H1 (cell line): ENCODE measurements at regions not wholly inside any gene's neighbourhood (a gene's known extent, or its start where the extent isn't known, plus 50 kb on each side); places are given as distances from the start of the nearest gene placed in this dataset.

Source experiments
- ASH2L ChIP-seq: fragments of 200-600, 300-600 bp; sonication (generic); IDR thresholded peaks from one replicate; pipeline ENCODE4 v1.7.1; 2017; ENCODE audit warnings: low read length
- FOSL1 ChIP-seq: IDR thresholded peaks from 2 replicates; pipeline ENCODE4 v1.6.1; 2011; ENCODE audit warnings: mild to moderate bottlenecking, low read depth, low read length, moderate library complexity; ENCODE audit not compliant: insufficient read depth
- KDM5A ChIP-seq: fragments of 200-600 bp; IDR thresholded peaks from 2 replicates; pipeline ENCODE4 v1.7.1; 2012; ENCODE audit warnings: mild to moderate bottlenecking, low read length, inconsistent platforms, mixed read lengths
- POLR2A ChIP-seq, 2 experiments: IDR thresholded peaks; 1 replicate in 1 of 2; 2 replicates in 1 of 2; pipeline ENCODE4 v1.6.1; 2011; ENCODE audit warnings: low read depth in 2 of 2, low read length in 2 of 2, mild to moderate bottlenecking in 2 of 2; ENCODE audit errors: control extremely low read depth in 1 of 2
- TF ChIP-seq, protein P1 (sequence below): IDR thresholded peaks from 2 replicates; pipeline ENCODE4 v1.6.1; 2012; ENCODE audit warnings: inconsistent platforms
- TF ChIP-seq, protein P2 (sequence below), 3 experiments: IDR thresholded peaks; 1 replicate in 2 of 3; 2 replicates in 1 of 3; pipeline versions ENCODE4 v1.5.1 to v1.6.1; 2011; ENCODE audit warnings: low read length in 3 of 3, mild to moderate bottlenecking in 3 of 3, inconsistent platforms in 2 of 3, low read depth in 1 of 3, moderate library complexity in 1 of 3; ENCODE audit not compliant: insufficient read depth in 1 of 3; ENCODE audit errors: control extremely low read depth in 1 of 3
- TF ChIP-seq, protein P3 (sequence below): IDR thresholded peaks from 2 replicates; pipeline ENCODE4 v1.6.1; 2011; ENCODE audit warnings: low read depth, mild to moderate bottlenecking, low read length; ENCODE audit not compliant: insufficient read depth

- TF ChIP-seq, protein P1, sequence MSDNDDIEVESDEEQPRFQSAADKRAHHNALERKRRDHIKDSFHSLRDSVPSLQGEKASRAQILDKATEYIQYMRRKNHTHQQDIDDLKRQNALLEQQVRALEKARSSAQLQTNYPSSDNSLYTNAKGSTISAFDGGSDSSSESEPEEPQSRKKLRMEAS: no peak
- TF ChIP-seq, protein P2, sequence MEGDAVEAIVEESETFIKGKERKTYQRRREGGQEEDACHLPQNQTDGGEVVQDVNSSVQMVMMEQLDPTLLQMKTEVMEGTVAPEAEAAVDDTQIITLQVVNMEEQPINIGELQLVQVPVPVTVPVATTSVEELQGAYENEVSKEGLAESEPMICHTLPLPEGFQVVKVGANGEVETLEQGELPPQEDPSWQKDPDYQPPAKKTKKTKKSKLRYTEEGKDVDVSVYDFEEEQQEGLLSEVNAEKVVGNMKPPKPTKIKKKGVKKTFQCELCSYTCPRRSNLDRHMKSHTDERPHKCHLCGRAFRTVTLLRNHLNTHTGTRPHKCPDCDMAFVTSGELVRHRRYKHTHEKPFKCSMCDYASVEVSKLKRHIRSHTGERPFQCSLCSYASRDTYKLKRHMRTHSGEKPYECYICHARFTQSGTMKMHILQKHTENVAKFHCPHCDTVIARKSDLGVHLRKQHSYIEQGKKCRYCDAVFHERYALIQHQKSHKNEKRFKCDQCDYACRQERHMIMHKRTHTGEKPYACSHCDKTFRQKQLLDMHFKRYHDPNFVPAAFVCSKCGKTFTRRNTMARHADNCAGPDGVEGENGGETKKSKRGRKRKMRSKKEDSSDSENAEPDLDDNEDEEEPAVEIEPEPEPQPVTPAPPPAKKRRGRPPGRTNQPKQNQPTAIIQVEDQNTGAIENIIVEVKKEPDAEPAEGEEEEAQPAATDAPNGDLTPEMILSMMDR (IDR thresholded peaks at IDR 0.05; ENCODE audit: control extremely low read depth in 1 of 3, insufficient read depth in 1 of 3, low read depth in 1 of 3, low read length in 3 of 3): no peak
- TF ChIP-seq KDM5A (no peak), POLR2A (IDR thresholded peaks at IDR 0.05; ENCODE audit: control extremely low read depth in 1 of 2, low read depth in 2 of 2, low read length in 2 of 2) (no peak), ASH2L (no peak), FOSL1 (no peak)
- TF ChIP-seq, protein P3, sequence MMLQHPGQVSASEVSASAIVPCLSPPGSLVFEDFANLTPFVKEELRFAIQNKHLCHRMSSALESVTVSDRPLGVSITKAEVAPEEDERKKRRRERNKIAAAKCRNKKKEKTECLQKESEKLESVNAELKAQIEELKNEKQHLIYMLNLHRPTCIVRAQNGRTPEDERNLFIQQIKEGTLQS: no peak
Observed at GRCh38 chr6:140046016-140046632, 671.7 kb upstream of the CITED2 start.
